ENCODE measurements at regions not wholly inside any gene's neighbourhood (a gene's known extent, or its start where the extent isn't known, plus 50 kb on each side); places are given as distances from the start of the nearest gene placed in this dataset.

DNA sequence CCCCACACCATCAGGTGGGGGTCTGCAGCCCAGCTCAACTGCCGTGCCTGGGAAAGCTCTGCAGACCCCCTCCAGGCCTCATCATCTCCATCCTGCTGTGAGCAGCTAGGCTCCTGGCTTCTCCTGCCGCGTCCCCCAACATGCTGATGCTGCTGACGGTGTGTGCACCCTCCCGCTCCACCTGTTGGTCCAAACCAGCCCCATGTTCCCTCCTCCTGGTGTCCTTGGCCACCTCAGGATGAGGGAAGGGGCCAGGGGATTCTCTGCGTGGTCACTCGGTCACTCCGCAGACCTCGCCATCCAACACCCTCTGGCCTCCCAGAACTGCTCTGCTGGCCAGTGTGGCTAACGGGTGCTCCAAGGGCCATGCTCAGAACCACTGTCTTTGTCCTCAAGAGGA, 368.6 kb downstream of the FOXL1 start:
- ATAC-seq (ENCODE audit: low read depth) (no peak), DNase-seq (no peak)
- CTCF ChIA-PET, result no interaction called here
- Mint-ChIP-seq H3K27ac (no peak overlapping the region), H3K4me3 (no peak overlapping the region), H3K9me3 (no peaks in the 10 kb centered on the region), H3K27me3 (no peaks in the 10 kb centered on the region), H3K36me3 (ENCODE audit: low read depth) (no peaks in the 10 kb centered on the region), H3K4me1 (no peaks in the 10 kb centered on the region)
- intact Hi-C loops (cut with micrococcal nuclease), result no loop called here
- POLR2A ChIA-PET, result no interaction called here
- TF ChIP-seq, protein P1, sequence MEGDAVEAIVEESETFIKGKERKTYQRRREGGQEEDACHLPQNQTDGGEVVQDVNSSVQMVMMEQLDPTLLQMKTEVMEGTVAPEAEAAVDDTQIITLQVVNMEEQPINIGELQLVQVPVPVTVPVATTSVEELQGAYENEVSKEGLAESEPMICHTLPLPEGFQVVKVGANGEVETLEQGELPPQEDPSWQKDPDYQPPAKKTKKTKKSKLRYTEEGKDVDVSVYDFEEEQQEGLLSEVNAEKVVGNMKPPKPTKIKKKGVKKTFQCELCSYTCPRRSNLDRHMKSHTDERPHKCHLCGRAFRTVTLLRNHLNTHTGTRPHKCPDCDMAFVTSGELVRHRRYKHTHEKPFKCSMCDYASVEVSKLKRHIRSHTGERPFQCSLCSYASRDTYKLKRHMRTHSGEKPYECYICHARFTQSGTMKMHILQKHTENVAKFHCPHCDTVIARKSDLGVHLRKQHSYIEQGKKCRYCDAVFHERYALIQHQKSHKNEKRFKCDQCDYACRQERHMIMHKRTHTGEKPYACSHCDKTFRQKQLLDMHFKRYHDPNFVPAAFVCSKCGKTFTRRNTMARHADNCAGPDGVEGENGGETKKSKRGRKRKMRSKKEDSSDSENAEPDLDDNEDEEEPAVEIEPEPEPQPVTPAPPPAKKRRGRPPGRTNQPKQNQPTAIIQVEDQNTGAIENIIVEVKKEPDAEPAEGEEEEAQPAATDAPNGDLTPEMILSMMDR (IDR thresholded peaks at IDR 0.05), result no peak

DNA sequence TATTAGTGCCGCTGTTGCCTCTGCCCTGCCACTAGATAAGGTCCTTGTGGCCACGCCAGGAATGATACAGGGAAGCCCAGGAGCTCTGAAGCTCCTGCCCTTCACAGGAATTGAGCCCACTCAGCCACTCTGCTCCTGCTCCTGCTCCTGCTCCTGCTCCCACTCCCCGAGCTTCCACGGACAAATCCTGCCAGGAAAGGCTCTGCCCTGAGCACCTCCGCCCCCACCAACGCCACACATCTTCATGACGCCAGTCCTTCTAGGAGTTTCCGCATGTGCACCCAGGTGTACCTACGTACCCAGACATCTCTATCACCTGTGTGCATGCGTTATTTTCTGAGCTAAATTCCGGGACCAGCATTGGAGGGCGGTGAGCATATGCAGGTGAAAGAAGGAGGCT, 369.1 kb downstream of the C16orf95 start:
- H3K27ac Mint-ChIP-seq, result no peak overlapping the region
- intact Hi-C loops (cut with micrococcal nuclease), result no loop called here
- POLR2A ChIA-PET, result no interaction called here
- no peak for ATAC-seq (ENCODE audit: low read depth)
- H3K4me3 Mint-ChIP-seq, result no peak overlapping the region
- DNase-seq, result no peak
- H3K36me3 Mint-ChIP-seq (ENCODE audit: low read depth), result no peaks in the 10 kb centered on the region
- no peaks in the 10 kb centered on the region for H3K27me3 Mint-ChIP-seq
- TF ChIP-seq, protein P1 (IDR thresholded peaks at IDR 0.05), result no peak
- H3K4me1 Mint-ChIP-seq, result no peaks in the 10 kb centered on the region
- CTCF ChIA-PET, result no interaction called here
- H3K9me3 Mint-ChIP-seq, result no peaks in the 10 kb centered on the region

DNA sequence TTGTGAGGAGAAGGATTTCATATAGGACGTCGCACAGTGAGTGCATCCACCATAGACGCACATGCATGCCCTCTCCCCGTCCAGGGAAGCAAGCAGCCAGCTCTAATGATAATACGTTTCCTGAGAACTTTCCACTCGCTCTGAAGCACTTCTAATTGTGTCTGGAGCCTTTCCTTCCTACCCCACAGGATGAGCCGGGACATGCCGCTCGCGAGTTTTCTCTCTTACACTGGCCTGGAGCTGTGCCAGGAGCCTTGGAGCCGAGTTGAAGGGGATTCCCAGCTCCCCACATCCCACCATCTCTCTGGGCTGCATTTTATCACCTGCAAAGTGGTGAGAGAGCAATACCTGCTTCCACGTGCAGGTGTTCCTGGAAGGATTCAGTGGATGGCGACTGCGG, 368.1 kb downstream of the C16orf95 start:
- POLR2A ChIA-PET, result no interaction called here

DNA sequence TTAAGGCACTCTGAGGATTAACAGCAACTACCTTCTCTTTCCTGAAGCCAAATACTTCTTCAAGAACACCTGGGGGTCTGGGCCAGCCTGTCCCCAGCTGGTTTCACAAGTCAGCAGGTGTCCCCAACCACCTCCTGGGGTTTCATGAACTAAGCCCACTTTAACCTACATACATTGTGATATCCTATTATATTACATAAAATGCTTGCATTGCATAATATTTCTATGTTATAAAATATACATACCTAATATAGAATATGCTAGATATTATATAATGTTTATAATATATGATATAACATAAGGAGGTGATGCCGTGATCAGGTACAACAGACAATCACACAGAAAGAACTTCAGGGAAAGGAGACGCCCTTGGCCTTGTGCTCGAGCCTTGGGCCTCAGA, 367.6 kb downstream of the C16orf95 start:
- Mint-ChIP-seq H3K9me3 (no peaks in the 10 kb centered on the region), H3K4me1 (no peaks in the 10 kb centered on the region), H3K4me3 (no peak overlapping the region), H3K36me3 (ENCODE audit: low read depth) (no peaks in the 10 kb centered on the region), H3K27ac (no peak overlapping the region), H3K27me3 (no peaks in the 10 kb centered on the region)
- intact Hi-C loops (cut with micrococcal nuclease), result no loop called here
- TF ChIP-seq, protein P1 (IDR thresholded peaks at IDR 0.05), result no peak
- no peak for ATAC-seq (ENCODE audit: low read depth)
- DNase-seq, result no peak
- CTCF ChIA-PET, result no interaction called here
- POLR2A ChIA-PET, result no interaction called here

More for the DNA sequence above, 368.1 kb downstream of the C16orf95 start:
- no peak overlapping the region for H3K4me3 Mint-ChIP-seq
- CTCF ChIA-PET, result no interaction called here
- ATAC-seq (ENCODE audit: low read depth) (no peak), DNase-seq (no peak)
- intact Hi-C loops (cut with micrococcal nuclease), result no loop called here
- H3K9me3 Mint-ChIP-seq, result no peaks in the 10 kb centered on the region
- TF ChIP-seq, protein P1 (IDR thresholded peaks at IDR 0.05), result no peak
- no peaks in the 10 kb centered on the region for H3K36me3 Mint-ChIP-seq (ENCODE audit: low read depth)
- H3K27me3 Mint-ChIP-seq, result no peaks in the 10 kb centered on the region
- H3K4me1 Mint-ChIP-seq, result no peaks in the 10 kb centered on the region
- no peak overlapping the region for H3K27ac Mint-ChIP-seq

DNA sequence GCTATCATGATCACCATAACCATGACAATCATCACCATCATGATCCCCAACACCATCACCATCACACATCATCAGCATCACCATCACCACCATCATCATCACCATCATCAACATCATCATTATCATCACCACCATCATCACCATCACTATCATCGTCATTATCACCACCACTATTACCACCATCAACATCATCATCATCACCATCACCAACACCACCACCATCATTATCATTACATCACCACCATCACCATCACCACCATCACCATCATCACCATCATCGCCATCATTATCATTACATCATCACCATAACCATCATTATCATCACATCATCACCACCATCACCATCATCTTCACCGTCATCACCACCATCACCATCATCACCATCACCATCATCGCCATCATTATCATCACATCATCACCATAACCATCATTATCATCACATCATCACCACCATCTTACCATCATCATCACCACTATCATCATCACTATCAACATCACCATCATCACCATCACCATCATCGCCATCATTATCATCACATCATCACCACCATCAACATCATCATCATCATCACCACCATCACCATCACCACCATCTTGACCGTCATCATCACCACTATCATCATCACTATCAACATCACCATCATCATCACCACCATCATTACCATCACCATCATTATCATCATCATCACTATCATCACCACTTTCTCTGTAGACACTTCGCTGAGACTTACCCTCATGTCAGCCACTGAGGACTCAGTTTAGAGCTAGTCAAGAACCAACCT, 366.0 kb downstream of the C16orf95 start:
- ATAC-seq (ENCODE audit: low read depth) (no peak), DNase-seq (no peak)
- H3K4me1 Mint-ChIP-seq, result peaks cover under 1% of the 10 kb centered on the region
- no peaks in the 10 kb centered on the region for H3K36me3 Mint-ChIP-seq (ENCODE audit: low read depth)
- TF ChIP-seq, protein P1 (IDR thresholded peaks at IDR 0.05), result no peak
- H3K27ac Mint-ChIP-seq, result no peak overlapping the region
- no peak overlapping the region for H3K4me3 Mint-ChIP-seq
- no peaks in the 10 kb centered on the region for H3K27me3 Mint-ChIP-seq
- CTCF ChIA-PET, result no interaction called here
- intact Hi-C loops (cut with micrococcal nuclease), result no loop called here
- no peaks in the 10 kb centered on the region for H3K9me3 Mint-ChIP-seq
- POLR2A ChIA-PET, result no interaction called here

All from activated B cell treated with CpG ODN at 0.5 μM for 24 hours (primary cell).